HG03039 (cell line): ENCODE measurements at regions not wholly inside any gene's neighbourhood (a gene's known extent, or its start where the extent isn't known, plus 50 kb on each side); places are given as distances from the start of the nearest gene placed in this dataset.
A peak's percentile ranks its signal among the peaks of the same experiment; 100 is the strongest.

Experiments
- ATAC-seq: cut with Tn5 transposase; IDR thresholded peaks from one replicate; pipeline ENCODE4 v1.9.1; 2021; ENCODE audit warnings: mild to moderate bottlenecking, moderate library complexity; ENCODE audit not compliant: unreplicated experiment

DNA sequence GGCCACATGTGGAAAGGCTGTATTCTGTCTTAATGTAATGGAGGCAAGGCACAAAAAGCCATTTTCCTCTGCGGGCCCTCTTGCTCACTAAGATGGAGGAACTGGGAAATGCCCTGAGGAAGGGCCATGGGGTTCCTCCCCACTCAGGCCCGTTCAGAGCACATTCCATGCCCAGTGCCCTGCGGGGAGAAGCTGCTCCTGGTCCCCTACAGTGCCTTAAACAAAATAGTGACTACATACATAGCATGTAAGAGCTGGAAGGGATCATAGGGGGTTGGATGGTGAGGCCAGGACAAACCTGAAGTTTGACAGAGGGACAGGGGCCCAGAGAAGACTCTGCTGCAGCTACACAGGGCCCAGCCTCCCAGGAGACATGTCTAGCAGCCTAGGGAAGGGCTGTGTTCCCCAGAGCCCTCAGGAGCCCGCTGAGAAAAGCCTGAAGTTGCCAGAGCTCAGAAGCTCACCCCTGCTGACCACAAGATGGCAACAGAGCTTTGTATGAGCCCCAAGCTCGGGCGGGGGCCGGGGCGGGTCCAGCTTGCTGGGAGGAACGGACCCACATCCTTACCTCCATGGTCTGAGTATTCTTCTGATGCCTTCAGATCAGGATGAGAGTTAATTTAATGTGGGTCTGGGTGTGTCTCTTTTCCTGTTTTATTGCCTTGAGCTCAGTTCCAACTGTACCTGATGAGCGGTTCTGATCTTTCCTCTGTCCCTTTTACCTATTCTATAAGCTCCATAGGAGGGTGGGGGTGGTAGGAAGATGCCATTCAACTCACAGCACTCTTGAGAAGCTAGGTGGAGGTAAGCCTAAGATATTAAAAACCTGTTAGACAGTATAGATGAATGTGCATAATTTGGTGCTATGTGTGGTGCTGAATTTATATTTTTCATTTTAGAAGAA, 242.9 kb downstream of the CDC5L start:
- no peak for ATAC-seq

DNA sequence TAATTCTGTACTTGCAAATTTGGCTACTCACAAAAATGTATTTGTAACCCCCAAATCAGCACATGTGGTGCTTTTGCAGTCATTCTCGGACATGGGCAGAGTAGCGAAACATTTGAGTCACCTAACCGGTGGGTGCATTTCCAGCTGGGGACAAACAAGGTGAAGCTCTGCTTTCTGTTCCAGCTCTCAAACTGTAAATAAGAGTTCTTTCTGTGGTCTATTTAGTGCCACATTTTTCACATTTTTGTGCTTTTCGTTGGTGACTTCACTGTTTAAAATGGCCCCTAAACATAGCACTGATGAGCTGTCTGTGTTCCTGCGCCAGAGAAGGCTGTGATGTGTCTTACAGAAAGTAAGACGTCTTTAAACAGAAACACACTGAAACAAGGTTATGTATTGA, 244.5 kb downstream of the CDC5L start:
- no peak for ATAC-seq

DNA sequence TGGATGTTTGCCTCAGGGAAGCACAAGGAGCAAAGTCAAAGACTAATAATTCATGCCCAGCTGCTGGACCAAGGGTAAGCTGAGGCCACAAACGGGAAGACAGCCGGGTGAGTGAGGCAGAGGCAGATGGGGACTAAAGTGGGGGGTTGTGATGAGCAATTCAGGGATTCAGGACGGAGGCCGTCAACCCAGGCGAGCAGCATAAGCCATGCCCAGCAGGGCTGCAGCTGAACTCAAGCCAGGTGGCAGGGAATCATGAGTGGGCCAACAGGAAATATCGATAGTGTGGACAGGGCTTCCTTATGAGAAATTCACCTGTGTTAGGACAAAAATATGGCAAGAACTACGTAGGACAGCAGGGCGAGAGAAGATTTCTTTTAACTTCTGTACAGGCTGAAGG, 246.8 kb downstream of the CDC5L start:
- no peak for ATAC-seq

DNA sequence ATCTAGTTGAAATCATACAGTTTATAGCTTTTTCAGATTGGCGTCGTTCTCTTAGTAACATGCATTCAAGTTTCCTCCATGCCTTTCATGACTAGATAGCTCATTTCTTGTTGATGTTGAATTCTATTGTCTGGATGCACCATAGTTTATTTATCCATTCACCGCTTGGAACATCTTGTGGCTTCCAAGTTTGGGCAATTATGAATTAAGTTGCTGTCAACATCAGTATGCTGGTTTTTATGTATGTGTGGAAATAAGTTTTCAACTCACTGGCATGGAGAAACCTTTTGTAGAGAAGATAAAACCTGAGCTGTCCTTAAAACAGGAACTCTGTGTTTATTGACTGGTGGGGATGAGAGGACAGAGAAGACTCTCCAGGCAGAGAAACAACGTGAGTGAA, 248.0 kb downstream of the CDC5L start:
- ATAC-seq = no peak

DNA sequence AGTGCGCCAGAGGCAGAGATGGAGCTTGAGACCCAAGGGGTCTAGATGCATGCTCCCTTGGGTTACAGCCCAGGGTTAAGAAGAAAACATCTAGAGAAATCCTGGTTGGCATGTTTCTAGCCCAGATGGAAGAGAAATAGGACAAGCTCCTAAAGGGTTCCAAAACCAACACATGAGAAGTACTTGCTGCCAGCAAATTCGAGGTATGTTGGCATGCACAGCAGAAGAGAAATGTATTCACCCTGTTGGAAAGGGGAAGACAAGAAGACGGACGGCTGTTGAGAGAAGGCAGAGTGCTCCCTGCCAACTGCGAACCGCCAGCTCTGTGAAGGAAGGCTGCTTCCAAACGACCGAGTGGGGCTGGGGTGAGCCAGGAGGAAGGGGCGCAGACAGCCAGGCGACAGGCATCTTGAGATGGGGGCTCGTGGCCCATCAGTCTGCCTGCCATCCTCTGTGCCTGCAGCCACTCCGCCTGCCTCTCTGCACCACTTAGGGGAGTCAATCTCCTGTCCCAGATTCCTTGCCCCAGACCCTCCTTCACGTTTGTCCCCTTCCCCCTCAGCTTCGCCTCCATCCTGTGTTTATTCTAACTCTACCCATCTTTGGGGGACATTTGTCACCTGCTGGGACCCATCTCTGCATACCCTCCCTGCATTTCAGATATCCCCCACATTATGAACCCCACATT, 249.2 kb downstream of the CDC5L start:
- ATAC-seq = no peak

DNA sequence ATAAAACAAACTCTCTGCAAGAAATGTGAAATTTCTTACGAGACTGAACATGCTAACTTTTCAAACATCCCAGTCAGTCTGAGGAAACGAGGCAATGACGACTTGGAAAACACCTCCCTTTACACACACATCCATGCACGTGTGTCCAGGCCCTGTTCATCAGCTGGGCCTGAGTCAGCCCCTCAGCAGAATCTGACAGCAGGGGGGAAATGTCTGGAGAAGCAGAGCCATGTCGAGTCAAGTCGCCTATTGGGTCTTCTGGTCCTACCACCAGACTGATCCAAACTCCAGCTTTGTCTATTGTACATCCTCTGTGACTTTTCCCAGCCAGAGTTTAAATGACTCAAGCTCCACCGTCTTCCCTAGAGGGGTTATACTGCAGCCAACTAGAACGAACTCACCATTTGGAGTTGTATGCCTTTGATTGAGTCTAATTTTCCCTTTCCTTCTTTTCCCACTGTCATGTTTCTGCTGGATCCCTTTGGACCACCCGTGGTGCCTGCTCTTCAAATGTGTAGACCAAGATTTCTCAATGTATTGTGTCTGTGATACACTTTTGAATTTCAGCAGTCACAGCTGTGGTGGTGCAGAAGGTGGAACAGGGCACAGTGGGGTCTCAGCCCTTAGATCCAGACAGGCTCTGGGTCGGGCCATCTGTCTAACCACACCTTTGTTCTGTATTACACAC, 254.0 kb downstream of the CDC5L start:
- no peak for ATAC-seq

DNA sequence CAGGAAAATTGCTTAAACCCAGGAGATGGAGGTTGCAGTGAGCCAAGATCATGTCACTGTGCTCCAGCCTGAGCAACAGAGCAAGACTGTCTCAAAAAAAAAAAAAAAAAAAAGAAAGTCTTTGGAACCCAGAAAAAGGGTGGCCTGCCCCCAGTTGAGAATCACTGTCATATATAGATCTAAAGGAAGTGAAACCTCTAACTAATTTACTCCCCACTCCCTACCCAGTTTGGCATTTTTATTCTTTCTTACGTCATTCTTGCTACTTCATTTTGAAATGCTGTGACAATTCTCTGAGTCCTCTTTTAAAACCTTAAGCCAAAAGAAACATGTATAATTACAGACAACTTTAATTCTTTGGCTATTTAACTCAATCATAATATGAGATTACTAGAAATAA, 254.8 kb downstream of the CDC5L start:
- no peak for ATAC-seq

DNA sequence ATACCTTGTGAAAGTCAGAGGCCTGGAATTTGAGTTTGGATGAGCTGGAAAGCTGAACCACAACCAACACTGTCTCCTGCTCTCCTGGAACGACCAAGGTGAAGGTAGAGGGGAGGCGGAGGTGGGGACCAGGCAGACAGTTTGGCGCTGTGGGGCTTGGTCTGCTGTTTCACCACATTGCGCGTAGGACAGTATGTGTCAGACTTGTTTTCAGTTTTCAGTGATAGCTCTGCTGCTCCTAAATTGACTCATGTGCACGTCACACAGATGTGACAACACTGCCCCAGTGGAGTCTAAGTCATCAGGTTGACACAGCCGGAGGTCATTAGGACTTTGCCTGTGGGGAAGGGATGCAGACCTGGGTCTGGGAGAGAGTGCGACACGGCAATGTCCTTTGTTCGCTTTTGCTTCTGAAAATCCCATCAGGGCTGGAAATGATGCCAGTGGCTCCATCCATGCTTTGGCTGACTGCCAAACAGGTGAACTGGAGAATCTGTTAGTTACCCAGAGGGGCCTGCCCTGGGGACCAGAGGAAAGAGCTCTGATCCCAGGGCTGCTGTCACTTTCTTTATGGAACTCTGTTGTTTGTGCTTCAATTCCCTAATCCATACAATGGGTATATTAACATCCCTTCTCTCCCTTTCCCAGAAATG, 255.5 kb downstream of the CDC5L start:
- ATAC-seq = no peak

DNA sequence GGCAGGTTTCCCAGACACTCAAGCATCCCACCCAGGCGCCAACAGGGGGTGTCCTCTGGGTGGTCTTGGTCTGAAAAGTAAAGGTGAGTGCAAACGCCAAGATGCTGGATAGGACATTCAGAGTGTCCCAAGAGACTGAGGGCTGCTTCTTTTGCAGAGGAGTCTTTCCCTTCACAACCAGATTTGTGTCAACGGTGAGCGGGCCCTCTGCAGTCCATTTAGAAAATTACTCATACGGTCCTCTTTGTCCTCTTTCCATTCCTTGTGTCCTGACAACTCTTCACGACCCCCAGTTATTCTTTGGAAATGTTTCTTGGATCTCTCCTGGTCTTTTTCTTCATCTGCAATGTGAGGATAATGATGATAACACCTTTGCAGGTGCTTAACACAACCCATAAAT, 257.8 kb downstream of the CDC5L start:
- no peak for ATAC-seq

DNA sequence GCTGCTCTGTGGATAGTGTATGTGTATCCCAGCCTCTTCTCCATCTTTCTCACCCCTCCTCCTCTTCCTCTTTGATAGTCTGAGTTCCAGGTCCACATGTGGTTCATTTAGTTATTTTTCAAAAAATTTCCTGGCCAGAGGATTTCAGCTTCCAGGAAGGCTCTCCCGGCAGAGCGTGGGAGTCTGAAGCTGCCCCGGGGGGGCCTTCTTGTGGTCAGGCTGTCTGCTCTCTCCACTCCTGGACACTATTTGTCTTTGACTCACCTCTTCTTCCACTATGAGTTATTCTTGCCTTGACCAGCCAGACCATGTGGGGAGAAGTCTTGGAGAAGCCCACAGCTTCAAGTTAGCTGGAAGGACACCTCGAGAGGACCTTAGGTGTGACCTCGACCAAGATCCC, 258.8 kb downstream of the CDC5L start:
- ATAC-seq = no peak

DNA sequence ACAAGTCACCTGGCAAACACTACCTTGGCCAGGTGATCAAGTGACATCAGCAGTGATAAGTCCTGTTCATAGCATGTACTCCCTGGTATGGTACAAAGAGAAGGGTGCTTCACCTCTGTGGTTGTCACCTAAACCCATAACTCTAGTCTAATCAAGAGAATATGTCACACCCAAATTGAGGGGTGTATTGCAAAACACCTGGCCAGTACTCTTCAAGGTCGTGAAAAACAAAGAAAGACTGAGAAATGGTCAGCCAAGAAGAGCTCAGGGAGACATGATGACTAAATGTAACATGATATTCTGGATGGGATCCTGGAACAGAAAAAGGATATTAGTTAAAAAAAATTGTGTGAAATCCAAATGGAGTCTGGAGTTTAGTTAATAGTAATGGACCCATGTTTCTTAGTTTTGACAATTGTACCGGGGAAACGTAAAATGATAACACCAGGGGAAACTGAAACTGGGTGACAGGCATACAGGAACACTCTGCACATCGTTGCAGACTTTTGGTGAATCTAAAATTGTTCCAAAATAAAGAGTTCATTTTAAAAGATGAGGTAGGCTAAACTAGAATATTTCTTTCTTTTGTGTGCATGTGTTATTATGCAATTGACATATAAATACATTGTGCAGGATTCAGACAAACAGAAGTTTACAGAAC, 262.0 kb downstream of the CDC5L start:
- ATAC-seq = no peak

DNA sequence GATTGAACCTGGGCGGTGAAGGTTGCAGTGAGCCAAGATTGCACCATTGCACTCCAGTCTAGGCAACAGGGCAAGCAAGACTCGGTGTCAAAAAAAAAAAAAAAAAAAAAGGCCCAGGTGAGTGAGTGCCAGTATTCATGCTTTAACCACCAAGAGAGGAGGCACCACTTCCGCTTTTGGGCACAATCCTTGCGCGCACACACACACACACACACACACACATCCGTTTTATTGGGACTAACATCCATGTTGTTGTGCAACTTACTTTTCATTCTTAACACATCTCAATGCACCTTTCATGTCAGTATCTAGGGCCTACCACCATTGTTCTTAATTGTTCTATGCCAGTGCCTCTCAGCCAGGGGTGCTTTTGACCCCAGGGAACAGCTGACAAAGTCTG, 263.0 kb downstream of the CDC5L start:
- ATAC-seq = no peak

DNA sequence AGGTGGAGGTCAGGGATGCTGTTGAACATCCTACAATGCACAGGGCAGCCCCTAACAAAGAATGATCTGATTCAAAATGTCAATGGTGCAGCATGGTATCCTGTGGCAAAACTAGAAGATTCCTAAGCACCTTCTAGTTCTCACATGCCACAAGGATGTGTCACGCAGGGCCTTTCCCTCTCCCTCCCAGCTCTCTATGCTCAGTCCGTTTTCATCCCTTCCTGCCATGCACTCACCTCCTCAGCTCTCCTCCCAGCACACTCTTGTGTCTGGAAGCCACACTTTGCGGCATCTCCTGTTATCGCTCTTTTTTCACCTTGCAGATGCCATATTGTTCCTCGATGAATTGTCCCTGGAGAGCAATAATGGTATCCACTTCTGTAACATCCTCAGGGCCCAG, 263.4 kb downstream of the CDC5L start:
- ATAC-seq = no peak

DNA sequence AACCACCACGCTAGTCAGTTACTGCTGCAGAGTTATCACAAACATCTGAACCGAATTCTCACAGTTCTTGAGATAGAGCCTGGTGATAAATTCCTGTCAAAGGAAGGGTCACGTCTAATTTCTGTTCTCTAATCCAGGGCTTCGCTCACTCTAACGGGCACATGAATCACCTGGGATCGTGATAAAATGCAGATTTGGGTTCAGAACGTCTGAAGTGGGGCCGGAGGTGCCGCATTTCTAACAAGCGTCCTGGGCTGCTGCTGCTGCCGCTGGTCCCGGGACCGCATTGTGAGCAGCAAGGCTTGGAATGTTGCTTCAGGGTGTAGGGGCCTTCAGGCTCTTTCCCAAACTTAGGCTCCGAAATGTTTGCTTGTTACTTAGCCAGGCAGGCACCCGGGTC, 264.1 kb downstream of the CDC5L start:
- no peak for ATAC-seq

DNA sequence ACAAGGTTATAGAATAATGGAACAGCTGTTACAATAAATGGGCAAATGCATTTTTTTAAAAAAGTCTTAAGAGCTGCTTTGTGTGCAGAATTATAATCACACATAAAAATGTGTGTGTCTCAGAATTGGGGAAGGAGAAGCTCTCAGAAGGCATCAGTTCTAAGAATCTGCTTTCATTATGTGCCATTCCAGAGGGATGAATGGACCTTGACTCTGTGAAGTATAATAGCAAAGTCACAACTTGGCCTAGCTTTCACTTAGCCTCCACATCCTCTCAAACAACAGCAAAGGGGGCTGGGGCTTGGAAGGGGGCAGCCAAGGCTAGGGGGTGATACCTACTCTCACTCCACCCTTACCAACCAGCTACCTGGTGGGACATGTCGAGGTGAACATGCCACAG, 265.0 kb downstream of the CDC5L start:
- no peak for ATAC-seq

DNA sequence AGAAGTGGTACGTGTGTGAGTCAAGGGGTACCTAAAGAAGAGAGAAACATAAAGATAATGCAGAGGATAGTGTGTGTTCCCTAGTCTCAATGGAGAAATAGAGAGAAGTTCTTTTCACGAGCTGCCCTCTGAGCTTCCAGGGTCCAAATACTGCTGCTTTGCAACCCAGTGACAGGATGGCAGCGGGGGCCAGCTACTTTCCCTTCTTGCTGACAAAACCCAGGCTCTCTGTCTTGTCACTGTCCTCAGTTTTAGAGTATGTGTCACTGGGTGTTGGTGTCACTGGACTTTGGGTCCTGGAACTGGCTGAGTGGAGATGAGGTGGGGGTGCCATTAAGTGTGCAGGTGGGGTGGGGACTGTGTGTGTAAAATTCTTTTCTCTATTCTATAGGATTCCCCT, 265.6 kb downstream of the CDC5L start:
- no peak for ATAC-seq

DNA sequence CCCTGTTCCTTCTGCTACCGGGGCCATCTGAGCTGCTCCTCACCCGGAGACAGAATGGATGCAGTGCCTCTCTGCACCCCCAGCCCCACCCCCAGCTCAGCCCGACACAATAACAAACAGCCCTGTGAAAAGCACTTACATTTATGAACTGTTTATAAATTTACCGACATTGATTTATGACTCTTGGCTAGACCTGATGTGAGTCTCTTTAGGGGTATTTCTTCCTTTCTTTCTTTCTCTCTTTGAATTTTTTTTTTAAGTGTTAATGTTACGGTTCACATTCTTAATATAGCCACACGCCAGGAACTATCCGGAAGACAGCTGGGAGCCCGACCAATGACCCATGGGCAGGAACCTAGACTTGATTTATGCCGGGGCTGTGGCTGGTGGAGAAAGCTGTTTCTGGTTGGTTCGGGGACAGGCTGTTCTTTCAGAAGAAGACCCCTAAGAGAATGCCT, 266.3 kb downstream of the CDC5L start:
- ATAC-seq = no peak

DNA sequence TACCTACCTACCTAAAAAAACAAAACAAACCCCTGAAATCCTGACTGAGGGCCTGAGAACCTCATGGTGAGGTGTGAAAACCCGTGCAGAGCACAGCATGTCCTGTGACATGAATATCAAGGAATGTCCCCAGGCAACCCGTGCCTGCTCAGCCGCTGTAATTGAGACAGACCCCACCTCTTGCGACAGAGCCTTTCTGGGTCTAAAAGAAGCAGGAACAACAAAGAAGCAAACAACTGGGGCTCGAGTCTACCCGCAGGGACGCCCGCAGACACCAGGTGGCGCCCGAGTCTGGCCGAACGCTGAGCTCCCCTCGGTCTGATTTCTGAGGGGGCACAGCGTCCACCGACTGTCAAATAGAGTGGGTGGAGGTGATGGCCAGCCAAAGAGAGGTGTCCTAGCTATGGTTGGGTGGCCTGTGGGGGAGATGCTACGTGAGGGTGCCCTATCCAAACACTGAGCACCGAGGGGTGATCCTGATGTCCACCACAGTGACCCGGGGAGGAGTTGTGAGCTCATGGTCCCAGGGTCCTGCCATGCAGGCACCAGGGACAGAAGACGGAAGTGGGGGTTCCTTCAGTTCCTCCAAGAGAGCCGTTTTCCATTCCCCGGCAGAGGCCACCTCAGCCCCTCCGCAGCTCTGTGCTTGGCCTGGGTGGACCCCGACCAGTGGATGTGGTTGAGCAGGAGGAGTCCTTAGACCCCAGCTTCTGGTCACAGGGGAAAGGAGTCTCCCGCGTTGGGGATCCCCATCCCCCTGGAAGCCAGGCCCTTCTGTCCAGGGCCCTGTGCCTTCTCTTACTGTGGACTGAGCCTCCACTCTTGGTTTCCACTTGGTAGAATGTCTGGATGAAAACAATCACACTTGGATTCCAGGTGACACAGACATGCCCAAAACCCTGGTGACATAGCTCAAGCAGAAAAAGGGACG, 268.2 kb downstream of the CDC5L start:
- ATAC-seq = peak; percentile 51

DNA sequence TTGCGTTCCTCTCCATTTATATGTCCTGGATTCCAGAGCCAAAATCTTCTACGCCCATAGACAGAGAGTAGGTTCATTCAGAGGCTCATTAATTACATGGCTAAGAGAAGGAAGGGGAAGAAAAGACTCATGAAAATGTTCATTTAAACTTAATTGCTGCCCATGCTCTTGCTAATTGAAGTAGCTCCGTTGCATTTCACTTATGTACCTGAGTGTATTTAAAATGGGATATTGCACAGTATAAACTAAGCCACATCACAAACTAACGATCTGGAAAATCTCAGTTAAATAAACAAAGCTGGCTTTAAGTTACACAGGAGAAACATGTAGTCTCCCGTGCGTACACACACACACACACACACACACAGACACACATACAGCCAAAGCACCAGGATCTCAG, 269.2 kb downstream of the CDC5L start:
- ATAC-seq = no peak
